B cell (primary cell): ENCODE measurements at regions not wholly inside any gene's neighbourhood (a gene's known extent, or its start where the extent isn't known, plus 50 kb on each side); places are given as distances from the start of the nearest gene placed in this dataset.

Source experiments
- ATAC-seq: fragments of 200-7000 bp; cut with Tn5 transposase; one replicate; pipeline ENCODE4 v1.10.0; 2021; ENCODE audit warnings: low read depth, mild to moderate bottlenecking, moderate number of reproducible peaks, moderate library complexity
- CTCF ChIA-PET: fragments of 350-600 bp; sonication (Branson Sonifier 250); formaldehyde crosslinking; loops from one replicate; lab custom pipeline; 2021; ENCODE audit warnings: antibody characterized with exemption, inconsistent platforms; lab: Charles Lee
- POLR2A ChIA-PET: fragments of 350-600 bp; sonication (Branson Sonifier 250); formaldehyde crosslinking; loops from one replicate; lab custom pipeline; 2021; ENCODE audit warnings: antibody characterized with exemption; lab: Charles Lee
- DNase-seq: peaks from one replicate; pipeline ENCODE4 v3.0.0; 2013
- H2AFZ ChIP-seq: 2 replicates; pipeline ENCODE4 v1.6.1; 2012; ENCODE audit warnings: mild to moderate bottlenecking, low read depth, low read length; ENCODE audit not compliant: insufficient read depth, poor library complexity, severe bottlenecking
- H3K27ac ChIP-seq, 2 donors: 1 replicate in 1 of 2; 2 replicates in 1 of 2; pipeline ENCODE4 v1.5.1; 2012 to 2013; ENCODE audit warnings: low read length in 2 of 2, mild to moderate bottlenecking in 2 of 2, moderate library complexity in 1 of 2
- H3K27me3 ChIP-seq, 4 experiments: fragments of 200-600 bp in 1 of 4; sonication (generic) in 1 of 4; replicated peaks in 1 of 4; 1 replicate in 2 of 4; 2 replicates in 2 of 4; pipeline versions ENCODE4 v1.6.1 to v1.7.0; 2013 to 2016; ENCODE audit warnings: low read length in 3 of 4, mild to moderate bottlenecking in 2 of 4, mixed read lengths in 1 of 4, moderate library complexity in 1 of 4; ENCODE audit not compliant: insufficient read depth in 4 of 4, control insufficient read depth in 3 of 4; ENCODE audit errors: control extremely low read depth in 1 of 4
- H3K36me3 ChIP-seq, 2 experiments: replicated peaks in 1 of 2; 1 replicate in 1 of 2; 2 replicates in 1 of 2; pipeline versions ENCODE4 v1.6.1 to v1.7.1; 2013; ENCODE audit warnings: low read length in 1 of 2; ENCODE audit not compliant: insufficient read depth in 2 of 2, control insufficient read depth in 1 of 2; ENCODE audit errors: control extremely low read depth in 1 of 2, extremely low read depth in 1 of 2
- H3K4me1 ChIP-seq, 2 donors: fragments of 200-600 bp in 1 of 2; sonication (generic) in 1 of 2; 1 replicate in 1 of 2; 2 replicates in 1 of 2; pipeline versions ENCODE4 v1.5.1 to v1.6.1; 2013 to 2017; ENCODE audit warnings: low read length in 2 of 2; ENCODE audit not compliant: control insufficient read depth in 2 of 2, insufficient read depth in 2 of 2
- H3K4me2 ChIP-seq: replicated peaks from 2 replicates; pipeline ENCODE3; 2012; ENCODE audit warnings: mild to moderate bottlenecking, low read depth, low read length; ENCODE audit not compliant: poor library complexity, severe bottlenecking
- H3K4me3 ChIP-seq, 5 experiments: fragments of 200-600 bp in 1 of 5; sonication (generic) in 1 of 5; 1 replicate in 3 of 5; 2 replicates in 2 of 5; pipeline versions ENCODE4 v1.5.1 to v1.7.0; 2011 to 2016; ENCODE audit warnings: low read length in 4 of 5, mild to moderate bottlenecking in 4 of 5, low read depth in 2 of 5, control low read depth in 1 of 5, moderate library complexity in 1 of 5; ENCODE audit not compliant: insufficient read depth in 1 of 5; ENCODE audit errors: control extremely low read depth in 1 of 5, extremely low read depth in 1 of 5
- H3K79me2 ChIP-seq: fragments of 200-600 bp; sonication (generic); one replicate; pipeline ENCODE4 v1.6.0; 2016; ENCODE audit warnings: low read length; ENCODE audit not compliant: control insufficient read depth, insufficient read depth
- H3K9ac ChIP-seq: fragments of 200-600 bp; sonication (generic); 2 replicates; pipeline ENCODE4 v1.6.1; 2017; ENCODE audit warnings: mild to moderate bottlenecking, low read length, moderate library complexity
- H3K9me3 ChIP-seq, 3 donors: one replicate each; pipeline versions ENCODE4 v1.6.1 to v1.7.1; 2013; ENCODE audit warnings: low read length in 2 of 3; ENCODE audit not compliant: control insufficient read depth in 2 of 3, insufficient read depth in 1 of 3; ENCODE audit errors: control extremely low read depth in 1 of 3
- H4K20me1 ChIP-seq: 2 replicates; pipeline ENCODE4 v1.6.0; 2012; ENCODE audit warnings: mild to moderate bottlenecking, low read length; ENCODE audit not compliant: insufficient read depth, control insufficient read depth, poor library complexity, severe bottlenecking
- H3K27ac Mint-ChIP-seq: one replicate; pipeline ENCODE4 v1.8.0; 2021; ENCODE audit warnings: mixed read lengths
- H3K27me3 Mint-ChIP-seq: one replicate; pipeline ENCODE4 v1.8.0; 2021; ENCODE audit warnings: mixed read lengths
- H3K4me1 Mint-ChIP-seq: one replicate; pipeline ENCODE4 v1.8.0; 2021; ENCODE audit warnings: mixed read lengths
- H3K4me3 Mint-ChIP-seq: one replicate; pipeline ENCODE4 v1.8.0; 2021; ENCODE audit warnings: mixed read lengths
- H3K9me3 Mint-ChIP-seq: one replicate; pipeline ENCODE4 v1.8.0; 2022; ENCODE audit warnings: mixed read lengths; ENCODE audit not compliant: insufficient read depth
- CTCF ChIP-seq: fragments of 200-600 bp; IDR thresholded peaks from one replicate; pipeline ENCODE4 v1.8.0; 2022; ENCODE audit warnings: antibody characterized with exemption, mild to moderate bottlenecking
- EZH2 ChIP-seq: IDR thresholded peaks from 2 replicates; pipeline ENCODE4 v1.6.1; 2012; ENCODE audit warnings: borderline replicate concordance, low read depth, mild to moderate bottlenecking, moderate library complexity, low read length; ENCODE audit not compliant: insufficient read depth, poor library complexity, severe bottlenecking
- WGBS: methylation state at CpG from one replicate; pipeline ENCODE4 v1.1.5; 2013; ENCODE audit warnings: missing lambda C conversion rate; ENCODE audit not compliant: insufficient coverage; 5-methylcytosine and 5-hydroxymethylcytosine counted together
- intact Hi-C: fragments of 100-400 bp; cut with micrococcal nuclease; formaldehyde crosslinking; loops from one replicate; pipeline ENCODE4 v1.10.0; 2022

DNA sequence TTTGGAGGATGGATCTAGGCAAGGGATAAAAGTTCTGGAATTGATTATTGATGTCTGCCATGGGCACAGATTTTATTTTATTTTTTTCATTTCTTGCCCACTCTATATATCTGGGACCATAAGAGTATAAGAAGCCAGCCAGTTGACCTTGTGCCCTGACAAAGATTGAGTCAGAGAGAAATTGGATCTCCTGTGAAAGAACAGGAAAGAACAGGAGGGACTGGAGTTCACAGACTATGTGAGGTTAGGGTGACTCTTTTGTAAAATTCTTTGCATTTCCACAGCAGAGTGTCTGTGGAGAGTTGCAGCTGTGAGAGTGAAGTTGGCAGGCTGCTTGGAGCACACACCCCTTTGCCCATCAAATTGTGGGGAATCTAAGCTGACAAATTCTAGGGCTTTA is 358.4 kb upstream of the TBX3 start:
- no peak overlapping the region for H3K27ac ChIP-seq
- peaks cover 0 to 3% (median 1%) of the 10 kb centered on the region in 3 donors for H3K9me3 ChIP-seq
- POLR2A ChIA-PET = no interaction called here
- ATAC-seq = no peak
- H3K4me1 ChIP-seq = no peaks in the 10 kb centered on the region
- Mint-ChIP-seq H3K27ac (no peak overlapping the region), H3K4me3 (no peak overlapping the region), H3K9me3 (peaks cover 6% of the 10 kb centered on the region), H3K4me1 (no peaks in the 10 kb centered on the region), H3K27me3 (no peaks in the 10 kb centered on the region)
- no peak overlapping the region for H2AFZ ChIP-seq
- H3K27me3 ChIP-seq = no peaks in the 10 kb centered on the region
- no peaks in the 10 kb centered on the region for H3K79me2 ChIP-seq
- H3K4me2 ChIP-seq = no peak overlapping the region
- DNase-seq = no peak
- TF ChIP-seq EZH2 (no peak), CTCF (no peak)
- H3K9ac ChIP-seq = no peak overlapping the region
- H4K20me1 ChIP-seq = no peaks in the 10 kb centered on the region
- CTCF ChIA-PET = no interaction called here
- intact Hi-C loops = no loop called here
- H3K36me3 ChIP-seq = no peaks in the 10 kb centered on the region
- no peak overlapping the region for H3K4me3 ChIP-seq

DNA sequence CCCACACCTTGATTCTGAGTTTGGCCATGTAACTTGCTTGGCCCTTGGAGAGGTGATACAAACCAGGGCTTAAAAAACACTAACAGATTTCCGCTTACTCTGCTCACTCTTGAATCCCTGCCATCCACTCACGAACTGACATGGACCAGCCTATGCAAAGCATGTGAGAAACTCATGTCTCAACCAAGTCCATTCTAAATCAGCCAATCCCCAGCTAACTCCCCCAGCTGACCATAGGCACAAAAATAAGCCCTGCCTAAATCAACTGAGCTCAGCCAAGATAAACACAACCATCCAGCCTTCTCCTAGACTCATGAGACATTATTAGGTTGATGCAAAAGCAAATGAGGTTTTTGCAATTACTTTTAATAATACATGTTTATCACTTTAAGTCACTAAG is 353.9 kb upstream of the TBX3 start:
- CTCF ChIA-PET = no interaction called here
- H3K36me3 ChIP-seq = no peaks in the 10 kb centered on the region
- ATAC-seq = no peak

More for the DNA sequence above, 353.9 kb upstream of the TBX3 start:
- Histone ChIP-seq H3K4me3 (no peak overlapping the region), H3K9me3 (peaks cover 0 to 6% (median 1%) of the 10 kb centered on the region in 3 donors), H2AFZ (no peak overlapping the region), H3K9ac (no peak overlapping the region), H3K27ac (no peak overlapping the region), H3K4me2 (no peak overlapping the region), H4K20me1 (no peaks in the 10 kb centered on the region), H3K4me1 (no peaks in the 10 kb centered on the region), H3K27me3 (no peaks in the 10 kb centered on the region), H3K79me2 (no peaks in the 10 kb centered on the region)
- Mint-ChIP-seq H3K4me1 (no peaks in the 10 kb centered on the region), H3K4me3 (no peak overlapping the region), H3K9me3 (peaks cover 6% of the 10 kb centered on the region), H3K27me3 (no peaks in the 10 kb centered on the region), H3K27ac (no peak overlapping the region)
- WGBS = 82% methylated on average over 2 of the region's 2 CpGs
- DNase-seq = no peak
- TF ChIP-seq EZH2 = no peak
- POLR2A ChIA-PET = no interaction called here
- intact Hi-C loops = no loop called here
